Testis (tissue), 2 donors: ENCODE measurements at regions not wholly inside any gene's neighbourhood (a gene's known extent, or its start where the extent isn't known, plus 50 kb on each side); places are given as distances from the start of the nearest gene placed in this dataset.
A peak's percentile ranks its signal among the peaks of the same experiment; 100 is the strongest.

Source experiments
- POLR2A ChIP-seq: fragments of 450-650 bp; IDR thresholded peaks from one replicate; pipeline ENCODE4 v1.6.1; 2017; ENCODE audit warnings: antibody characterized with exemption, mild to moderate bottlenecking, moderate library complexity
- TF ChIP-seq, protein P1 (sequence below), 3 experiments: fragments of 450-650 bp in 2 of 3; fragments of 200-600 bp in 1 of 3; sonication (generic) in 1 of 3; IDR thresholded peaks; one replicate each; pipeline ENCODE4 v1.5.1; 2016 to 2019; ENCODE audit warnings: antibody characterized with exemption in 3 of 3, mild to moderate bottlenecking in 2 of 3, moderate library complexity in 1 of 3

GRCh38 chr15:89003865-89004725 lies 84.2 kb upstream of the ABHD2 start:
- TF ChIP-seq, protein P1, sequence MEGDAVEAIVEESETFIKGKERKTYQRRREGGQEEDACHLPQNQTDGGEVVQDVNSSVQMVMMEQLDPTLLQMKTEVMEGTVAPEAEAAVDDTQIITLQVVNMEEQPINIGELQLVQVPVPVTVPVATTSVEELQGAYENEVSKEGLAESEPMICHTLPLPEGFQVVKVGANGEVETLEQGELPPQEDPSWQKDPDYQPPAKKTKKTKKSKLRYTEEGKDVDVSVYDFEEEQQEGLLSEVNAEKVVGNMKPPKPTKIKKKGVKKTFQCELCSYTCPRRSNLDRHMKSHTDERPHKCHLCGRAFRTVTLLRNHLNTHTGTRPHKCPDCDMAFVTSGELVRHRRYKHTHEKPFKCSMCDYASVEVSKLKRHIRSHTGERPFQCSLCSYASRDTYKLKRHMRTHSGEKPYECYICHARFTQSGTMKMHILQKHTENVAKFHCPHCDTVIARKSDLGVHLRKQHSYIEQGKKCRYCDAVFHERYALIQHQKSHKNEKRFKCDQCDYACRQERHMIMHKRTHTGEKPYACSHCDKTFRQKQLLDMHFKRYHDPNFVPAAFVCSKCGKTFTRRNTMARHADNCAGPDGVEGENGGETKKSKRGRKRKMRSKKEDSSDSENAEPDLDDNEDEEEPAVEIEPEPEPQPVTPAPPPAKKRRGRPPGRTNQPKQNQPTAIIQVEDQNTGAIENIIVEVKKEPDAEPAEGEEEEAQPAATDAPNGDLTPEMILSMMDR (IDR thresholded peaks at IDR 0.05): peak in 1 of 3 experiments; percentile 3
- no peak for TF ChIP-seq POLR2A
